NOMO-1 (cell line): ENCODE measurements at regions not wholly inside any gene's neighbourhood (a gene's known extent, or its start where the extent isn't known, plus 50 kb on each side); places are given as distances from the start of the nearest gene placed in this dataset.

Source experiments
- DNase-seq, 2 experiments: peaks; one replicate each; lab custom pipeline; 2025; ENCODE audit not compliant: unreplicated experiment in 2 of 2; lab: John Stamatoyannopoulos, UW

GRCh38 chr5:173718469-173718868 lies 102.0 kb upstream of the BOD1 start:
- DNase-seq = no peak

- DNase-seq = no peak
Observed at GRCh38 chr5:173719731-173720082, 103.3 kb upstream of the BOD1 start.

- no peak for DNase-seq
Observed at GRCh38 chr5:173720286-173720952, 104.0 kb upstream of the BOD1 start.

GRCh38 chr5:173720953-173721600 lies 104.6 kb upstream of the BOD1 start:
- DNase-seq = no peak

- DNase-seq = no peak
Observed at GRCh38 chr5:173721601-173722232, 105.3 kb upstream of the BOD1 start.

- no peak for DNase-seq
Observed at GRCh38 chr5:173726846-173727557, 110.6 kb upstream of the BOD1 start.

- no peak for DNase-seq
Observed at GRCh38 chr5:173727839-173728778, 111.7 kb upstream of the BOD1 start.

- DNase-seq = no peak
Observed at GRCh38 chr5:173729079-173729765, 112.8 kb upstream of the BOD1 start.

GRCh38 chr5:173730632-173731298 lies 114.3 kb upstream of the BOD1 start:
- DNase-seq = no peak

GRCh38 chr5:173733021-173733420 lies 116.6 kb upstream of the BOD1 start:
- DNase-seq = no peak

GRCh38 chr5:173733425-173733824 lies 117.0 kb upstream of the BOD1 start:
- no peak for DNase-seq

GRCh38 chr5:173733831-173734501 lies 117.5 kb upstream of the BOD1 start:
- DNase-seq = no peak

GRCh38 chr5:173734716-173735115 lies 118.3 kb upstream of the BOD1 start:
- DNase-seq = no peak

- DNase-seq = no peak
Observed at GRCh38 chr5:173735184-173735583, 118.7 kb upstream of the BOD1 start.

GRCh38 chr5:173735691-173736090 lies 119.2 kb upstream of the BOD1 start:
- no peak for DNase-seq

GRCh38 chr5:173736374-173736773 lies 119.9 kb upstream of the BOD1 start:
- no peak for DNase-seq

- no peak for DNase-seq
Observed at GRCh38 chr5:173736923-173737412, 120.5 kb upstream of the BOD1 start.

- DNase-seq = no peak
Observed at GRCh38 chr5:173739741-173740140, 123.3 kb upstream of the BOD1 start.

- no peak for DNase-seq
Observed at GRCh38 chr5:173740400-173740799, 124.0 kb upstream of the BOD1 start.
